GM23338 (cell line): ENCODE measurements at regions not wholly inside any gene's neighbourhood (a gene's known extent, or its start where the extent isn't known, plus 50 kb on each side); places are given as distances from the start of the nearest gene placed in this dataset.

ENCODE experiments used
- ATAC-seq: fragments of 200-7000 bp; cut with Tn5 transposase; 3 replicates; pipeline ENCODE4 v1.9.1; 2020
- DNase-seq: peaks from one replicate; pipeline ENCODE4 v3.0.0-alpha.2; 2015; ENCODE audit warnings: low spot score
- H2AFZ ChIP-seq: fragments of 200-600 bp; sonication (generic); 2 replicates; pipeline ENCODE4 v1.8.0; 2016; ENCODE audit warnings: antibody characterized with exemption, mild to moderate bottlenecking, moderate library complexity
- H3F3A ChIP-seq: fragments of 200-600 bp; sonication (generic); replicated peaks from 2 replicates; pipeline ENCODE4 v1.8.0; 2017; ENCODE audit warnings: antibody characterized with exemption, mixed run types, low read depth
- H3K27ac ChIP-seq: fragments of 200-600 bp; sonication (generic); 2 replicates; pipeline ENCODE4 v1.6.1; 2016; ENCODE audit warnings: low read depth
- H3K27me3 ChIP-seq: fragments of 200-600 bp; sonication (generic); 2 replicates; pipeline ENCODE4 v1.8.0; 2016; ENCODE audit warnings: mild to moderate bottlenecking, mixed run types, moderate library complexity; ENCODE audit not compliant: insufficient read depth
- H3K36me3 ChIP-seq: fragments of 200-600 bp; sonication (generic); 2 replicates; pipeline ENCODE4 v1.8.0; 2016; ENCODE audit warnings: mild to moderate bottlenecking; ENCODE audit not compliant: insufficient read depth
- H3K4me1 ChIP-seq: fragments of 200-600 bp; sonication (generic); 2 replicates; pipeline ENCODE4 v1.8.0; 2016; ENCODE audit warnings: mild to moderate bottlenecking, moderate library complexity; ENCODE audit not compliant: insufficient read depth
- H3K4me2 ChIP-seq: fragments of 200-600 bp; sonication (generic); 2 replicates; pipeline ENCODE4 v1.7.1; 2017; ENCODE audit warnings: mixed run types
- H3K4me3 ChIP-seq: fragments of 200-600 bp; sonication (generic); 2 replicates; pipeline ENCODE4 v1.6.1; 2016; ENCODE audit warnings: mixed run types
- H3K79me2 ChIP-seq: fragments of 200-600 bp; sonication (generic); replicated peaks from 2 replicates; pipeline ENCODE4 v1.8.0; 2017; ENCODE audit warnings: mild to moderate bottlenecking; ENCODE audit not compliant: insufficient read depth
- H3K9me2 ChIP-seq: fragments of 200-600 bp; sonication (generic); 2 replicates; pipeline ENCODE4 v1.8.0; 2017; ENCODE audit not compliant: insufficient read depth
- H4K20me1 ChIP-seq: fragments of 200-600 bp; sonication (generic); replicated peaks from 2 replicates; pipeline ENCODE4 v1.8.0; 2017; ENCODE audit warnings: mild to moderate bottlenecking; ENCODE audit not compliant: insufficient read depth
- H3K27ac Mint-ChIP-seq: 2 replicates; pipeline ENCODE4 v1.8.0; 2020; ENCODE audit warnings: inconsistent platforms, mild to moderate bottlenecking, moderate library complexity, mixed read lengths
- H3K27me3 Mint-ChIP-seq: 3 replicates; pipeline ENCODE4 v1.8.0; 2022; ENCODE audit warnings: low read depth, mild to moderate bottlenecking, moderate library complexity, mixed read lengths, inconsistent platforms; ENCODE audit not compliant: insufficient read depth, poor library complexity
- H3K36me3 Mint-ChIP-seq: 3 replicates; pipeline ENCODE4 v1.8.0; 2021; ENCODE audit warnings: low read depth, mild to moderate bottlenecking, inconsistent platforms, moderate library complexity, mixed read lengths
- H3K4me1 Mint-ChIP-seq: 3 replicates; pipeline ENCODE4 v1.8.0; 2020; ENCODE audit warnings: mild to moderate bottlenecking, inconsistent platforms, mixed read lengths
- H3K4me3 Mint-ChIP-seq: 3 replicates; pipeline ENCODE4 v1.8.0; 2021; ENCODE audit warnings: moderate library complexity, mild to moderate bottlenecking, inconsistent platforms, mixed read lengths
- H3K9me3 Mint-ChIP-seq: 3 replicates; pipeline ENCODE4 v1.8.0; 2020; ENCODE audit warnings: moderate library complexity, mild to moderate bottlenecking, inconsistent platforms, mixed read lengths
- CREB1 ChIP-seq: fragments of 250-450 bp; sonication (Bioruptor Pico); IDR thresholded peaks from 2 replicates; pipeline ENCODE4 v1.5.0; 2020; ENCODE audit warnings: low read depth, mild to moderate bottlenecking, moderate library complexity
- CTCF ChIP-seq, 2 experiments: fragments of 200-600 bp in 1 of 2; sonication (generic) in 1 of 2; conservative IDR thresholded peaks; 2 replicates each; pipeline versions ENCODE4 v1.5.1 to v1.6.1; 2016 to 2017; ENCODE audit warnings: antibody characterized with exemption in 2 of 2, low read depth in 2 of 2, mild to moderate bottlenecking in 2 of 2, moderate library complexity in 1 of 2
- ETS1 ChIP-seq: IDR thresholded peaks from 2 replicates; pipeline ENCODE4 v1.6.1; 2016; ENCODE audit warnings: antibody characterized with exemption
- EZH2 ChIP-seq: fragments of 200-600 bp; sonication (generic); IDR thresholded peaks from one replicate; pipeline ENCODE4 v1.8.0; 2017; ENCODE audit warnings: antibody characterized with exemption, mild to moderate bottlenecking, low read depth; ENCODE audit not compliant: unreplicated experiment
- JUNB ChIP-seq: IDR thresholded peaks from one replicate; pipeline ENCODE4 v1.6.1; 2016; ENCODE audit warnings: antibody characterized with exemption; ENCODE audit not compliant: unreplicated experiment
- NANOG ChIP-seq: IDR thresholded peaks from 2 replicates; pipeline ENCODE4 v1.6.1; 2016; ENCODE audit warnings: antibody characterized with exemption, borderline replicate concordance
- POLR2AphosphoS5 ChIP-seq: IDR thresholded peaks from 2 replicates; pipeline ENCODE4 v1.6.1; 2016; ENCODE audit warnings: antibody characterized with exemption, low read depth
- REST ChIP-seq: IDR thresholded peaks from one replicate; pipeline ENCODE4 v1.6.1; 2018; ENCODE audit warnings: antibody characterized with exemption; ENCODE audit not compliant: unreplicated experiment
- ZNF114 ChIP-seq: fragments of 250-450 bp; sonication (Bioruptor Pico); IDR thresholded peaks from 2 replicates; pipeline ENCODE4 v1.5.0; 2020; ENCODE audit warnings: mild to moderate bottlenecking, moderate library complexity
- ZNF331 ChIP-seq: fragments of 250-450 bp; sonication (Bioruptor Pico); IDR thresholded peaks from 2 replicates; pipeline ENCODE4 v1.5.0; 2020; ENCODE audit warnings: low read depth, mild to moderate bottlenecking, moderate library complexity

- peak overlapping the region; percentile 48 for H3K4me3 ChIP-seq
- peak; percentile 12; the same call in 1 of the 2 replicates for TF ChIP-seq ETS1
- TF ChIP-seq EZH2: no peak
- peak in 1 of 2 experiments; percentile 14; a peak in 1 of 4 replicates for TF ChIP-seq CTCF (conservative IDR thresholded peaks at IDR 0.05; ENCODE audit: low read depth in 2 of 2)
- TF ChIP-seq POLR2AphosphoS5: peak; percentile 61
- Mint-ChIP-seq H3K27ac (no peak overlapping the region), H3K4me3 (peak overlapping the region; percentile 73), H3K9me3 (no peaks in the 10 kb centered on the region), H3K4me1 (peaks cover 22% of the 10 kb centered on the region), H3K36me3 (no peaks in the 10 kb centered on the region), H3K27me3 (peaks cover 17% of the 10 kb centered on the region)
- no peaks in the 10 kb centered on the region for H3K36me3 ChIP-seq
- H4K20me1 ChIP-seq: no peaks in the 10 kb centered on the region
- H3K27me3 ChIP-seq: no peaks in the 10 kb centered on the region
- peaks cover 3% of the 10 kb centered on the region; the same call in 1 of the 2 replicates for H3K4me1 ChIP-seq
- no peak overlapping the region for H3K27ac ChIP-seq
- H2AFZ ChIP-seq: peak overlapping the region; percentile 95
- no peaks in the 10 kb centered on the region for H3K9me2 ChIP-seq
- ATAC-seq: peak; percentile 89
- peak; percentile 93 for DNase-seq
- H3F3A ChIP-seq: no peaks in the 10 kb centered on the region
- peak overlapping the region; percentile 73 for H3K4me2 ChIP-seq
- no peaks in the 10 kb centered on the region for H3K79me2 ChIP-seq
These were observed 133.3 kb downstream of the TBC1D2B start for GRCh38 chr15:77944002-77944867.

- Mint-ChIP-seq H3K27ac (no peak overlapping the region), H3K27me3 (peaks cover 21% of the 10 kb centered on the region), H3K4me1 (peaks cover 20% of the 10 kb centered on the region), H3K4me3 (no peak overlapping the region), H3K36me3 (no peaks in the 10 kb centered on the region), H3K9me3 (no peaks in the 10 kb centered on the region)
- no peaks in the 10 kb centered on the region for H3K79me2 ChIP-seq
- no peaks in the 10 kb centered on the region for H3F3A ChIP-seq
- H3K4me2 ChIP-seq: no peak overlapping the region
- no peak overlapping the region for H3K27ac ChIP-seq
- H3K27me3 ChIP-seq: no peaks in the 10 kb centered on the region
- ATAC-seq (no peak), DNase-seq (no peak)
- H3K4me1 ChIP-seq: peaks cover 3% of the 10 kb centered on the region; the same call in 1 of the 2 replicates
- H3K9me2 ChIP-seq: no peaks in the 10 kb centered on the region
- H2AFZ ChIP-seq: no peak overlapping the region
- no peaks in the 10 kb centered on the region for H3K36me3 ChIP-seq
- no peak overlapping the region for H3K4me3 ChIP-seq
- H4K20me1 ChIP-seq: no peaks in the 10 kb centered on the region
- TF ChIP-seq JUNB (no peak), CTCF (conservative IDR thresholded peaks at IDR 0.05; ENCODE audit: low read depth in 2 of 2) (no peak), NANOG (no peak), POLR2AphosphoS5 (no peak), CREB1 (no peak), ZNF114 (CRISPR knock-in tag) (no peak), EZH2 (no peak), ZNF331 (no peak), ETS1 (no peak), REST (no peak)
These were observed 134.8 kb downstream of the TBC1D2B start for GRCh38 chr15:77942611-77943211.
